ENCODE measurements at regions not wholly inside any gene's neighbourhood (a gene's known extent, or its start where the extent isn't known, plus 50 kb on each side); places are given as distances from the start of the nearest gene placed in this dataset.

DNA sequence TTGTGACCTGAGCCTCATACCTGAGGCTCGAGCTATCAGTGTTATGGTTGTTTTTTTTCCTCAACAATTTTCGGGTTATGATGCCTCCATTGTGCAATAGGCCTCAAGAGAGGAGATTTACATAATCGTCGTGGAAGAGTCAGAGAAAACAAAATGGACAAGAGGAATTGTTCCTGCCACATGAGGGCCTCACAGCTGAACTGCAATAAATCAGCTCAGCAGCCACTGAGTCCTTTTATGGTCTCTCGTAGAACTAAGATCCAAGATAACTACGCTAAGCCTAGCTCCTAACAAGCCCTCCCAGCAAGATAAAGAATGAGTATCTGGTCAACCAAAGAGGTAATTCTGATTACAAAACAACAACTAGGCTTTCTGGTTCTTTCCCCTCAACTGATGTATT, 336.8 kb downstream of the WDR11 start:
- no peak for DNase-seq

DNA sequence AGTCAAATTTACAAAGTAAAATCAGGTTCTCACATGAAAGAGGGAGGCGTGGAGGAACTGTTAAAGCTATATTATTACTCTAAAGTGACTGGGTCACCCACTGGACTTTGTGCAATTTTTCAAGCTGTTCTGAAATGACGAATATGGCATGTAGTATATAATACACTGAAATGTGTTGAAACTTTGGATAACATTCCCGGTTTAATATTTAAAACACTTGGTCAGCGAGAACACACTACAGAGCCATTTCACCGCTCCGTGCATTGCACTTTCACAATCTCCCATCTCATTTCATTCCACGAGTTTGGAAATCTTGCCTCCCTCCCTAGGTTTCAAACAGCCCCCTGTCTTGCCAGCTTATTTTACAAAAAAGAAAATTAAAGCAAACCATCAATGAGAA, 337.9 kb downstream of the WDR11 start:
- no peak for DNase-seq

DNA sequence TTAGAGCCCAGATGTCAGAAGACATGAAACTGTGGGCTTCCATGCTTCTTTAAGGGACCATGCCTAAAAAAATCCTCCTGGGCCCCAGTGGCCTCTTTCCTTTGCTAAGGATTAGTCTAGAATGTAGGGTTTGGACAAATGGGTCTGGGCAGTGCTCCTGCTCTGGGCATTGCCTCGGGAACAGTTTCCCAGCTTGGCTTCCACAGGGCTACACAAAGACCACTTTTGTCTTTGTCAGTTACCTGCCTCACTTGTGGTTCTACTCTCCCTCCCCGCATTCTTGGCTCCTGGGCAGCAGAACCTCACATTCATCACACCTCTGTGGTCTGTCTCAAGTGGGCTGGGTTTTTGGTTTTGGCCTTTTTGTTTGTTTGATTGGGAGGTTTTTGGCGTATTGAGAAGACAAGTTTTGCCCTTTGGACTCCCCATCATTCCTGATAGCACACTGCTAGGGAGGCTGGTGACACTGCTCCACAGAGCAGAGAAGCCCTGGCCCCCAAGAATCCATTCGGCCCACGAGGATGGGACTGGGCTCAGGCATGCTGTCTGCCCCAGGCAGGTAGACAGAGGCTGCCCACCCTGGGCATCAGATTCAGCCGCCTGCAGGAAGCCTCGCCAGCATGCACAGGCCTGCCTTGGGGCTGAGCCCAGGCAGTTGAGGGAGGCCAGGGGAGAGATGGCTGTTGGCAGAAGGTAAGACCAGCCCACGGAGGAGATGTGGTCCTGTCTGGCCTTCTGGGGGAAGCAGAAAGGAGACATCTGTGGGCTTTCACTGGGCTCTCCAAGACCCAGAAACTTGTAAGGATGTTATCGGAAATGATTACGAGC, 343.7 kb downstream of the WDR11 start:
- no peak for DNase-seq

DNA sequence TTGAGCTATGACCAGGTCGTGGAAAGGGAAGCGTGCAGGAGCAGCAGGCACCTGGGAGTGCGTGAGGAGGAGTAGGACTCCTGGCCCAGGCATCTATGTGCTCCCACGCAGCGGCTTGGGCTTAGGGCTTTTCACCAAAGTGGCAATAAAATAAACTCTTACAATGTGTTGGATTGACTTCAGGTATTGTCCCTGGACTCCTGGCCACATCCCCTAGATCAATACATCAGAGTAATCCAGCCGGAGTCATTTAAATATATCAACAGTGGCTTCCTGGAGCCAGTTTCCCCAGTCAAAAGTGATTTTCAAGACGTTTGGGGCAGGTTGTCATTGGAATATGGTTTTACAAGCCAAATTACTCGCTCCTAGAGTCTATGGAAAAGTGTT, 344.4 kb downstream of the WDR11 start:
- no peak for DNase-seq

DNA sequence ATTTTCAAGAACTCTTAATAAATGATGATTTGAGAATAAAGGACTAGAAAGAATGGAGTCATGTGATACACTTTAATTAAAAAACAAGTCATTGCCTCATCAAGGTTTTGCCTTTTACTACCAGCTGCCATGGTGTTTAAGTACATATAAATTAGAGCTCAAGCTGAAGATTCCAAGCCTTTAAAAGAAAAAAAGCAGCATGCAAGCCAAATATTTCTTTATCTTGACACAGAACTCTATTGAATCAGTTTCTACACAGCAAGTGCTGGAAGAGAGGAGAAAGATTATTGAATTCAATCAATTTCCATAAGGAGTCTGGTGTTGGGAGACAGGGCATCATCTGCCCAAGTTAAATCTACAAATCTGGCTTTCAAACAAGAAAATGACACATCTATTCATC, 347.9 kb downstream of the WDR11 start:
- DNase-seq = no peak

DNA sequence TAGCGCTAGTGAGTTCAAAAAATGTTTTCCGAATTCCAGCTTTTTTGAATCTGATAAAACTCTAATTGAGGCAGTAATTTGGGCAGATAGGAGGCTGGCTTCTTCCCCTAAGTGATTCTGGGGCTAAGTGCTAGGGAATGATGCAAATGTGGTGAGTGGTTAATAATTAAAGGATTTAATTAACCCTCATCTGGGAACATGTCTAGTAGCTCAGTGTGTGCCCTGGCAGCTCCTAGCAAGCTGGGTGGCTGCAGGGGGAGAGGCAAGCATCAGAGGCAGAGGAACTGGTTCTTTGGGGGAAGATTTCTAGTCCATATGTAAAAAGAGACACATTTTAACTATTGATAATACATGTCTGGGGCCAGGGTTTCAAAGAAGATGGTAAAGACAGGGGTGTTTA, 354.5 kb downstream of the WDR11 start:
- DNase-seq = no peak

DNA sequence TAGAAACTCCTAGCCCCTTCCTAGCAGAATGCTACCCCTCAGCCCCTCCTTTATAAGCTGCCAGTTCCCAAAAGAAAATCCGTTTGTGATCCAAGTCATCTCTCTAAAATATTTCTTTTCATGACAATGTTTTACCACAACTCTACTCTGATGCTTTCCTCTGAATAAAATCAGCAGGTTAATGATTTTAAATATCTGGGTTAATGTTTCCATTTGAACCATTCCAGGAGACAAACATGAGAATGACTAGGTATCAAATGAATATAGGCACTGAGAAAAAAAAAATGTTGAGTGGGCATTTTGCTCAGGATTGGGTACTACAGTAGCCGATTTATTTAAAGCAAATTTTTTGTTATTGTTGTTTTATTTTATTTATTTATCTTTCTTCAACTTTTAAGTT, 360.3 kb downstream of the WDR11 start:
- DNase-seq = no peak

DNA sequence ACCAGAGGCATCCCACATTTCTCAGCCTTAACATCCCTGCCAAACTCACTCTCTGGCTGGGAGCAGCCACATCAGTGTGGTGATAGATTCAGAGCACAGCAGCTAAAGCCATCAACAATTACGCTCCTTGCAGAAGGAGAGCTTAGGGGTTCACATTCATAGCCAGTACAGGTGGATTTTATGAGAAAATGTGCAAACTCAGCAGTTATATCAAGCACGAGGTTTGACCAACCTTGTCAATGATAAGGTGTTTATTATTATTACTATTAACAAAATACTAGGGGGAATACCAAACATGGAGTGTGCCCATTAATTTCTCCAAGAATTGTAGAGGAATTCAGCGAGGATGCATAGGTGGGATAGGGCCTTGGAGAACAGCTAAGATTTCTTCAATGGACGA, 362.3 kb downstream of the WDR11 start:
- DNase-seq = no peak

DNA sequence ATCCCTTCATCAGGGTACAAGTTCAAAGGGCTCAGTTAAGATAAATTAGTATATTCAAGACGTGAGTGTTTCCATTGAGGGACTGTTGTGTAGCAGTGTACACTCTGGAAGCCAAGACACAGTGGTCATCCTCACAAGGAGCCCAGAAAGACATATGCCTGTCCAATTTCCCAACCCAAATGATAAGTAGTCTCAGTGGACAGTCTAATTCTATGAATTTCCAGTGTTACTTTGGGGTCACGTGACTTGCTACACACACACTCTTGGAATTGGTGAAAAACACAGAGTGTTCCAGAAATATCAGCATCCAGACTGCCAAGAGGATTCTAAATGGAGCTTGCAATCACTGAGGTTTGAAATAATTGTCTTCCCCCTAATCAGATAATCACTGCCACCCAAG, 365.1 kb downstream of the WDR11 start:
- DNase-seq = no peak

DNA sequence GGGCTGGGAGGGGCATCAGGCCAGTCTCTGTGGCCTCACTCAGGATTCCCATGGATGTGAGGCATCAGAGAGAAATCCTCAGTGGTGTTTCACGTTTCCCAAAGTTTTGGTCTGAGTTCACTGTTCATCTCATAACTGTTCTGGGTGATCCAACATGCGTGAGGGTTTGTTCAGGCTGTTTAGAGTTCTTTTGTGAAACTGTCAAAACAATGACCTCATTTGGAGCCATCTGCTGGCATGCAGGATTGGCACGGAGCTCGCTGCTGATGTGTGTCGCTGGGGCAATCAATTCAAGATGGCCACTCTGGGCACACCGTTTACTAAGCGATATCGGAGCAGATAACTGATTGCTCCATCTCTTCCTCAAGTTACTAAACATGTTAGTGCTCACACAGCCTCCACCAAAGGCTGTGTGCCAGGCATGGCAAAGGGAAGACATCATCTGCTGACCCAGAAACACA, 365.6 kb downstream of the WDR11 start:
- no peak for DNase-seq

DNA sequence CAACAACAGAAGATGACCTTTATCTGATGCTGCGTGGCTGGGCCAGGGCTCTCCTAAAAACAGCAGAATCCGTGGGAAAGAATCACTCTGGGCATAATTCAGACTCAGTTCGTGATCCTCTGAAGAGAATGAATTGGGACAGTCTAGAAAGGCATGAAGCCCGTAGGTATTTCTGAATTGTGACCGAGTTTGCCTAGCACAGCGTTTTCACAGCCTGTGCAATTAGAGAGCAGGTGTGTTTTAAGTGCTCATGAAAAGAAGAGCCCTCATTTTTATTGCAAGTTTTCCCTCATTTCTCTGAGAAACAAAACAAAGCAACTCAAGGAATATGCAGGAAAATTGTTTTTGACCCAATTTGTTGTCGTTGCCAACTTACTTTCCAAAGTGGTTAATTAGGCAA, 366.2 kb downstream of the WDR11 start:
- DNase-seq = no peak

DNA sequence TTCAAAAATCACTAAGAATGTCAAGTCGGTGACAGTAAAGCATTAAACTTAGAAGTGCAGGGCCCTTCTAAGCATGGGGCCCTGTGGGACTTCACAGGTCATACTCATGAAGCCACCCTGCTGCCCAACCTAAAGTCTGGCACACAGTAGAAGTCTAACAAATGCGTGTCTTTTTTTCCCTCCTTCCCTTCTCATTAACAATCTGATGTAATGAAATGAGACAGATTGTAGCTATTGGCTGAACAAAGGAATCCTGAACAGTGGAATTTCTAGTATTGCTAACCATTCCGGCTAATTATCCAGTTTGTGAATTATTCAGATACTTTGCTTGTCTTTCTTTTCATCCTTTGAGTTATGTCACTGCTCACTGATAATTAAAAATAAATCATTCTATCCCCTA, 369.9 kb downstream of the WDR11 start:
- DNase-seq = no peak

DNA sequence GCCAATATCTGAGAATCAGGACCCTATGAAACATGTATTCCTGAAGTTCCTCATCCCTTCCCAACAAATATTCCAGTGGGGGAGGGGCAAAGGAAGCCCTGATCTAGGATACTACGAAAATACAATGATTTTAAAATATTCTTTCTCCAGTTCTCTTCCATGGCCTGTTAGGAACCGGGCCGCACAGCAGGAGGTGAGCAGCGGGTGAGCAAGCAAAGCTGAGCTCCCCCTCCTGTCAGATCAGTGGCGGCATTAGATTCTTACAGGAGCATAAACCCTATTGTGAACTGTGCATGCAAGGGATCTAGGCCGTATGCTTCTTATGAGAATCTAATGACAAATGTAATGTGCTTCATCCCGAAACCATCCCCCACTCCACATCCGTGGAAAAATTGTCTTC, 370.8 kb downstream of the WDR11 start:
- no peak for DNase-seq

DNA sequence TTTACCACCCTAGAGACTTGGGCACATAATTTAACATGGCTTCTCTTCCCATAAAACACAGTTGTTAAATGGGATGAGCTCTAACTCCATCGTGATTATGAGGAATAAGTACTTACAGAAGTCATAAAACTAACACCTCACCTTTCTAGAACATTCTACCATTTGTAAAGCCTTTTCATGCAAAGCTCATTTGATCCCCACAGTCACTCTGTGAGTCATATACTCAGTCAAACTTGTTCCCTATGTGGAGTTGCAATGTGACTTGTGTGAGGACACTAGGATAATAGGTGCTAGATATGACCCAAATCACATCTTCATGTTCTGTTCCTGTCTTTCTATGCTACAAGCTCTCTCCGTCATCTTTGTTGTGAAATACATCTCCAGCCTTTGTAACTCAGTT, 371.7 kb downstream of the WDR11 start:
- DNase-seq = no peak

DNA sequence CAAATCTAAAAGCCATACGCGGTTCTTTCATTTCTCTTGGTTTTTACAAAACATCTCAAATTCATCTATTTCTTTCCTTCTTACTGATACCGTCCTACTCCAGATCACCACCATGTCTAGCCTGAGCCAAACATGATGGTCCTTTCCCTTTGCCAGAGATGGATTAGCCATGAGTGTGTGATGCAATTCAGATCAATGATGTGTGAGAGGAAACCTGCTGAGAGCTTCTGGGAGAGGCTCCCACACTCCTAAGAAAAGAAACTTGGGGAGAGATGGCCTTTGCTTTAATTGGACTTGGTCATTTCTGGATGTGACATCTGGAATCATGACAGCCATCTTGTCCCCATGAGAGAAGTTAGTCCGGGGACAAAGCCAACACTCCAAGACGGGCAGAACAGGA, 367.2 kb downstream of the FGFR2 start:
- DNase-seq = no peak

DNA sequence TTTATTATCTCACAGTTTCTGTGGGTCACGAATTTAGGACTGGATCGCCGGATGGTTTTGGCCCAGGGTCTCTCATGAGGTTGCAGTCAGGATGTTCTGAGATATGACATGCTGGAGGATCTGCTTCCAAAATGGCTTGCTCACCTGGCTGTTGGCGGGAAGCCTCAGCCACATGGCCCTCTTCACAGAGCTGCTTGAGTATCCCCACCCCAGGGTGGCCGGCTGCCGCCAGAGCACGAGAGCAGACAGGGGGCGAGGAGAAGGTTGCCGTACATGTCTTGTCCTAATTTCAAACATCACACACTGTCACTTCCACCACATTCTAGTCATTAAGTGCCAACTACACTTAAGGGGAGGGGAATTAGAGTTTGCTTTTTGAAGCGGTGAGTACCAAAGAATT, 365.8 kb downstream of the FGFR2 start:
- DNase-seq = no peak

DNA sequence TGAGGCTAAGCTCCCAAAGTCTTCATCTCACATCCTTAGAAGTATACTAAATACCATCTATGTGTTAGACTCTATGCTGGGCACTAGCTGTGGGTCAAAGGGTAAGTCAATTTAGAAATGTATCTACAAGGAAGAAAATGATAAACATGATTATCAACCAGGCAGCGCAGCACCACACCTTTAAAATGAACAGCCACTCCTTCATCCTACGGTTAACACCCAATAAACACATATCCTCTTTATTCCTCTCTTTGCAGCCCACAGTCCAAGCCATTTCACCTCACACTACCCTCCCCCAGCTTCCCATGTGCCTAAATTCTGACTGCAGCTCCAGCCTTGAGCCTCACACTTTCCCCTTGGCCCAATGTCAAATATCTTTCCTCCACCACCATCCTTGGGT, 362.6 kb downstream of the FGFR2 start:
- DNase-seq = no peak

DNA sequence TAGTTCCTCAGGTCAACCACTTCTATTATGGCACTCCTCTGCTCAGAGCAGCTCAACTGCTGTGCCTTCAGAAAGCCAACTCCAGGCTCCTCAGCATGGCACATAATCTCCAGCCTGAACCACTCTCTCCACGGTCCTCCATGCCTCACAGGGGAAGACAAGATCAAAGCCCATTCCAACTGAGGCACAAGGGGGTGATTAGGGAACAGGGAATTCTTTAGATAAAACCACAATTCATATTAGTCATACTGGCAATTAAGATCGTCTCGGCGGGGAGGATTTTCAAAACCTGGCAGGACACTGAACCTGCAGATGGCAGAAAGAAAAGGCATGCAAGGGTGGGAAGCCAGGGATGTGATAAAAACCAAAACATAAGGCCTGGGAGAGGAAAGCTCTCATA, 361.6 kb downstream of the FGFR2 start:
- no peak for DNase-seq

DNA sequence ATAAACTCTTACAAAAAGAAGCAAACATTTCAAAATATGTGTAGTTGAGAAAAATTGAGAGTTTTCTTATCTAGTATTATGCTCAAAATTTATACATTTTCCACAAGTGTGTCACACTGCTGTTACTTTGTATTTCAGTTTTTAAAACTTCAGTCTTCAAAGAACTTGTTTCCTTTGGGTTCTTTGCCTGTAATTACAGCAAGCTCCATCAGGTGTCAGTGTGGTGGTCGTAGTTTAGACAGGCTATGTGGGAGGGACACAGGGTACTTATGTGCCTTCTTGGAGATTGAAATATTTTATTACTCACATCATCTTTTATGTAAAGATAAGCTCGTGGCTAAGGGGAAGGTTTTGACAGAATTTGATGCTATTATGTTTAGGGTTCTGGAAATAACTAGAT, 360.5 kb downstream of the FGFR2 start:
- DNase-seq = no peak

DNA sequence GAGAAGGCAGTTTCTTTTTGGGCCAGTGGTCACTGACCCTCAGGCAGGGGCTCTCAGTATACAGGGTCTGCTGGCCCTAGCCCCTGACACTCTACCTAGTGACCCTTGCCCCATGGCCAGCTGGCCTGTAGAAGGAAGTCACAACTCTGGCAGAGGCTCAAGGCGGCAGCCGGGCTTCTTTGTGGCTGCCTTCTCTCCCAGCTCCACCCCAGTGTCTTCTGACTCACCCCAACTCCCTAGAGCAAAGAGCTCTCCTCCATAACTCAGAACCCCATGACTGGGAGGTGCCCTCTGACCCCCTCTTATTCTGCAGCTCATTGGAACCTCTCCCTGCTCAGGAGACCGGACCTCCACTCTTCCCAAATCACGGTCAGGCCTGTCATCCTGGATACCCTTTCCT, 358.2 kb downstream of the FGFR2 start:
- DNase-seq = no peak

DNA sequence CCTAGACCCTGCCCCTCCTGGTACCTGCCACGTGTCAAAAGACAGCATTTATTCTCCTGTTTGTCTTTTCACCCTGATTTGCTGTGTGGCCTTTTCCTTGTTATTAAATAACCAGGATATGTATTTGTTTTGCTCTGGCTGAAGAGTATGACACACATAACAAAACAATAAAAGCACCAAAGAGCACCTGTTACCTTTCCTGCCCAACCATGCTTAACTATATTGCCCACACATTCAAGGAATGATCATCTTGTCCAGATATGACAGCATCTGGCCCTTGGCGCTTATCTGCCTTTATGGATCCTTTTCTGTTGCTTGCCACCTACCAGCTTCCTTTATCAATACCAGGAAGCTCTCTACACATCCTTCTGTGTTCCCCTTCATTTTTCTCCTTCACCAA, 357.7 kb downstream of the FGFR2 start:
- DNase-seq = no peak

DNA sequence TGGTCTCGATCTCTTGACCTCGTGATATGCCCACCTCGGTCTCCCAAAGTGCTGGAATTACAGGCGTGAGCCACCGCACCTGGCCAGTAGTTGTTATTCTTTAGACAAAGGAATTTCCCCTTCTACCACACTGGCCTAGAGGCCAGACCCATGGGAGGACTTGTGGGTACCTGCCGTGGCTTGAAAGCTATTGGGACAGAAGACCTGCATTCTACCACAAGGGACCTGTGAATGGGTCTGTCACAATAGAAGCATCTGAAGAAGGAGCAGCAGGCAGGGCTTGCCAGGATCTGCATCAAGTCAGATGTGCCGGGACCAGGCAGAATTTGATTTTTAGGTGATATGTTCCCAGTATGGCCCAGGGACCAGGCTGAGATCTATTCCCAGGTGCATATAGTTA, 356.9 kb downstream of the FGFR2 start:
- no peak for DNase-seq

DNA sequence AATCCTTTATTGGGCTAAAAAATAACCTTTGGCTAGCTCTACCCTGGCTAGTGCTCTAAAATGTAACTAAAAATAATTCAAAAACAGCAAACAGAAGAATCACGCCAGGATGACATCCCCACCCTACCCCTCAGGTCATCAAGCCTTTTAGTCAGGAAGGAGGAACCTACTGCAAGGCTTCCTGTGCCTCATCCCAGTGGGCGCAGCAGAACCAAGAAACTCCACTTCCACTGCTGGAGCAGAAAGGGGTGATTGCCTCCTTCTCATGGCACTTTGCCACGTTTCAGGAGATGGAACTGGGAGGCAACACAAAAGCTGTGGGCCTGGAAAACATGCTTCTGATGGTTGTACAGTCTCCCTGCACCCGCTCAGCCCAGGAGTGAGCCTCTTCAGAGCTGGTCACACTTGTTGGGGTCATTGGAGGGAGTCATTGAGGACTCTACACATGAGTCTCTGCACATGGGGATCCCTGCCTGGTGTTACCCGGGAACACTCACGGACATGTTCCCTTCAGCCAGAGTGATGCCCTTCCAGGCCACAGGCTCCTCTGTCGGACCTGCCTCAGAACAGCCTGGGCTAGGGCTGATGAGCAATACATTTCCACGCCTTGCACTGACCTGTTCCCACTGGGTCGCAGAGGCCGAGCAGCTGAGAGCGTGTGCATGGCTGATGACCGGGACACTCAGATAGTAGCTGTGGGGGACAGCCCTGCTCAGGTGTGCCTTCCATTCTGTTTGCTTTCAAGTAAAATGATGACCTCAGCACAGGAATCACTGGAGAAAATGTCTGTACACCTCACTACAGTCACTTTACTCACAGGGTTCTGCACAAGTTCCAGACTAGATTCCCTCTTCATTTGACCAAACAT, 355.3 kb downstream of the FGFR2 start:
- no peak for DNase-seq

DNA sequence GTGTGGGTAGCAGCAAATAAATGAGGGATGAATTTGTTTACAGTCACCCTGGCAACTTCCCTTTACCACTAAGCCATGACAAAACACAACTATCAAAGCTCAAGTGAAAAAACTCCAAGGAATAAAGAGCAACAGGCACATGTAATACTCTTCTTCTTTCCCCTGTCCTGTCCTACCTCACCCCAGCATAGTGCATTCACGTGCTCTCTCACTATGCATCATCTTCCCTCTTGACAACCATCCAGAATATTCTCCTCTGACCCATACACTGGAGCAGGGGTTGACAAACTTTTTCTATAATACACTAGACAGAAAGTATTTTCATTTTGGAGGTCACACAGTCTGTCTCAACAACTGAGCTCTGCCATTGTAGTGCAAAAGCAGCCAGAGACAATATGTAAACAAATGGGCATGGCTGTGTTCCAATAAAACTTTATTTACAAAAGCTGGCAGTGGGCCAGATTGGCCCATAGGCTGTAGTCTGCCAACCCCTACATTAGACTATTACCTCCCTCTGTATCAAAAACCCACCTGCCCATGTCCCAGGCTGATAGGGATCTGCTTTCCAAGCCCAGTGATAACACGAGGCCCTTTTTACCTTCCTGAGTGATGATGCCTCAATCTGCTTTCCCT, 354.5 kb downstream of the FGFR2 start:
- no peak for DNase-seq
